Panc1 (cell line): ENCODE measurements at regions not wholly inside any gene's neighbourhood (a gene's known extent, or its start where the extent isn't known, plus 50 kb on each side); places are given as distances from the start of the nearest gene placed in this dataset.

Experiments used
- ATAC-seq: fragments of 200-7000 bp; cut with Tn5 transposase; 2 replicates; pipeline ENCODE4 v1.9.1; 2020; ENCODE audit warnings: mild to moderate bottlenecking, moderate library complexity
- BruUV-seq: library from RNA; stranded (reverse); fragments of 400-500 nt; replicated peaks from 2 replicates; lab custom pipeline; 2021; lab: Mats Ljungman, UMichigan
- CTCF ChIA-PET: fragments of 300-600 bp; sonication (Branson Sonifier 250); formaldehyde crosslinking; loops from one replicate; lab custom pipeline; 2022; ENCODE audit warnings: antibody characterized with exemption; lab: Charles Lee
- POLR2A ChIA-PET: fragments of 300-600 bp; sonication (Branson Sonifier 250); formaldehyde crosslinking; loops from one replicate; lab custom pipeline; 2022; ENCODE audit warnings: antibody characterized with exemption; lab: Charles Lee
- DNase-seq: peaks from one replicate; pipeline ENCODE4 v3.0.0-alpha.2; 2010; ENCODE audit warnings: low read depth, low spot score
- H3K27ac ChIP-seq: 2 replicates; pipeline ENCODE4 v1.5.1; 2011; ENCODE audit warnings: mild to moderate bottlenecking, low read length, inconsistent platforms
- H3K27me3 ChIP-seq: fragments of 200-500 bp; sonication (Bioruptor generic); 2 replicates; pipeline ENCODE4 v1.6.0; 2014; ENCODE audit warnings: low read length, inconsistent platforms; ENCODE audit not compliant: control insufficient read depth, insufficient read depth
- H3K36me3 ChIP-seq: fragments of 200-500 bp; sonication (Bioruptor generic); 2 replicates; pipeline ENCODE4 v1.5.1; 2014; ENCODE audit warnings: inconsistent platforms, mild to moderate bottlenecking, low read length, moderate library complexity; ENCODE audit not compliant: control insufficient read depth, insufficient read depth
- H3K4me1 ChIP-seq: 2 replicates; pipeline ENCODE4 v1.5.1; 2011; ENCODE audit warnings: inconsistent platforms, mild to moderate bottlenecking, low read length, moderate library complexity; ENCODE audit not compliant: control insufficient read depth, insufficient read depth
- H3K4me3 ChIP-seq, 2 experiments: 2 replicates each; pipeline ENCODE4 v1.5.1; 2011 to 2012; ENCODE audit warnings: low read depth in 2 of 2, low read length in 2 of 2, mild to moderate bottlenecking in 2 of 2, inconsistent platforms in 1 of 2, moderate library complexity in 1 of 2
- H3K9me3 ChIP-seq: fragments of 200-500 bp; sonication (Bioruptor generic); 2 replicates; pipeline ENCODE4 v1.5.1; 2014; ENCODE audit warnings: low read depth, mild to moderate bottlenecking, inconsistent platforms, low read length, moderate library complexity; ENCODE audit not compliant: control insufficient read depth, insufficient read depth
- POLR2AphosphoS5 ChIP-seq: IDR thresholded peaks from 2 replicates; pipeline ENCODE4 v1.6.1; 2012; ENCODE audit warnings: mild to moderate bottlenecking, low read depth, low read length, moderate library complexity
- SIN3A ChIP-seq: IDR thresholded peaks from 2 replicates; pipeline ENCODE4 v1.6.1; 2012; ENCODE audit warnings: low read depth, mild to moderate bottlenecking, low read length, moderate library complexity, borderline replicate concordance; ENCODE audit not compliant: insufficient read depth
- TCF7L2 ChIP-seq: IDR thresholded peaks from 2 replicates; pipeline ENCODE4 v1.6.1; 2011; ENCODE audit warnings: mild to moderate bottlenecking, low read depth, low read length, inconsistent platforms
- in situ Hi-C: cut with HindIII; loops from 2 replicates; pipeline ENCODE4 v1.10.0; 2016; ENCODE audit warnings: low sequenced_read_pairs, low pct_unique_long_range_greater_than_20kb
- intact Hi-C: fragments of 100-400 bp; cut with micrococcal nuclease; formaldehyde crosslinking; loops from one replicate; pipeline ENCODE4 v1.10.0; 2022; ENCODE audit not compliant: unreplicated experiment
- TF ChIP-seq, protein P1 (sequence below): fragments of 450-650 bp; IDR thresholded peaks from 2 replicates; pipeline ENCODE4 v1.5.1; 2017; ENCODE audit warnings: mild to moderate bottlenecking
- TF ChIP-seq, protein P2 (sequence below), 2 experiments: IDR thresholded peaks; 2 replicates each; pipeline ENCODE4 v1.6.1; 2011 to 2012; ENCODE audit warnings: low read depth in 2 of 2, control low read depth in 1 of 2, low read length in 1 of 2, mild to moderate bottlenecking in 1 of 2, moderate library complexity in 1 of 2; ENCODE audit not compliant: insufficient read depth in 1 of 2

DNA sequence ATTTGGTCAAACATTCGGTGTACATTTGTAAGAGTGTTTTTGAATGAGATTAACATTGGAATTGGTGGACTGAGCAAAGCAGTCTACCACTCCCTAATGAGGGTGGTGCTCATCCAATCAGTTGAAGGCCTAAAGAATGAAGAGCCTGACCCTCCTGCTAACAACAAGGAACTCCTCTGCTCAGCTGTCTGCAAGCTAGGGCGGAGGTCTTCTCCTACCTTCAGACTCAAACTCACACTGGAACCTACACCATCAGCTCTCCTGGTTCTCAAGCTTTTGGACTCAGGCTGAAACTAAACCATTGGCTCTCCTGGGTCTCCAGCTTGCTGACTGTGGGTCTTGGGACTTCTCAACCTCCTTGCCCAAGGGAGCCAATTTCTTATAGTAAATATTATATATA is 55.5 kb upstream of the NPAS2 start:
- Histone ChIP-seq H3K4me3 (no peak overlapping the region), H3K9me3 (peaks cover 8% of the 10 kb centered on the region; the same call in 1 of the 2 replicates), H3K4me1 (peaks cover 28% of the 10 kb centered on the region), H3K27ac (peak overlapping the region; percentile 21; the same call in 1 of the 2 replicates), H3K27me3 (no peaks in the 10 kb centered on the region), H3K36me3 (no peaks in the 10 kb centered on the region)
- POLR2A ChIA-PET: no interaction called here
- no TSS peak for BruUV-seq
- intact Hi-C loops (no loop called here), in situ Hi-C loops (no loop called here)
- CTCF ChIA-PET: no interaction called here
- no peak for TF ChIP-seq POLR2AphosphoS5
- ATAC-seq (no peak), DNase-seq (no peak)

DNA sequence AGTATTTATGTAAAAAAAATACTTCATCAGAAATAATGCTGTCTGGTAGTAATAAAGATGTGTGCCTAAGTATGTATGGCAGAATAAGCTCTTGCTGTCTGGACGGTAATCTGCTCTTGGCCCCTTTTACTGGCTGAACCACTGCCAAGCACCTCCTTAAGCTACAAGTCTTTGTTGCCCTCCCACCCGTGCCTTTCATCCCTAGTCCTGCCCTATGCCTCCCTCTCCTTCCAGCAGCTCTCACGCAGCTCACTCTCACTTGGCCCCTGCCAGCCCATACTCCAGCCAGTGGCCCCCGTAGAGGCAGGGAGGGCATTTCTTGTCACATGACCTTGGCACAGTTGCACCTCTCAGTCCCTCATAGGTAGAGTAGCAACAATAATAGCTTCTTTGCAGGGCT is 54.5 kb upstream of the NPAS2 start:
- POLR2A ChIA-PET: no interaction called here
- H3K4me1 ChIP-seq: peaks cover 28% of the 10 kb centered on the region
- intact Hi-C loops: no loop called here

DNA sequence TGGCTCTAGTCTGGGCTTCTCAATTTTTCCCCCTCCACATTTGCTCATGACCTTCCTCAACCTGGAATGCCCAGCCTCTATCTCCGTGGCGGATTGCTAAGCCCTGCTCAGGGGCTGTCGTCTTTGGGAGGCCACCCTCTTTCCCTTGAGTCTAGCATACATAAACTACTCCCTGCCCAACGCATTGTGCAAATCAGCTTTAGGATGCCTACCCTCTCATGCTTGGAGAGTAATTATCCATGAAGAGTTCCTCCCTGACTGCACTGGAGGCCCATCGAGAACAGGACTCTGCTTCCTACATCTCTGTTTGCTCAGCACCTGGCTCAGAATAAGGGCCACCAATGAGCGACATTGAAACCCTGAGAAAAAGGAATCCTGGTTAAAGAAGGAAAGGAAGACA is 53.7 kb upstream of the NPAS2 start:
- Histone ChIP-seq H3K4me3 (no peak overlapping the region), H3K9me3 (peaks cover 8% of the 10 kb centered on the region; the same call in 1 of the 2 replicates), H3K4me1 (peaks cover 28% of the 10 kb centered on the region), H3K27me3 (no peaks in the 10 kb centered on the region), H3K36me3 (no peaks in the 10 kb centered on the region), H3K27ac (peak overlapping the region; percentile 80)
- in situ Hi-C loops: no loop called here
- POLR2A ChIA-PET: no interaction called here
- no peak for ATAC-seq
- intact Hi-C loops: no loop called here
- CTCF ChIA-PET: no interaction called here
- no TSS peak for BruUV-seq
- TF ChIP-seq POLR2AphosphoS5: no peak
- no peak for TF ChIP-seq SIN3A
- TF ChIP-seq, protein P1, sequence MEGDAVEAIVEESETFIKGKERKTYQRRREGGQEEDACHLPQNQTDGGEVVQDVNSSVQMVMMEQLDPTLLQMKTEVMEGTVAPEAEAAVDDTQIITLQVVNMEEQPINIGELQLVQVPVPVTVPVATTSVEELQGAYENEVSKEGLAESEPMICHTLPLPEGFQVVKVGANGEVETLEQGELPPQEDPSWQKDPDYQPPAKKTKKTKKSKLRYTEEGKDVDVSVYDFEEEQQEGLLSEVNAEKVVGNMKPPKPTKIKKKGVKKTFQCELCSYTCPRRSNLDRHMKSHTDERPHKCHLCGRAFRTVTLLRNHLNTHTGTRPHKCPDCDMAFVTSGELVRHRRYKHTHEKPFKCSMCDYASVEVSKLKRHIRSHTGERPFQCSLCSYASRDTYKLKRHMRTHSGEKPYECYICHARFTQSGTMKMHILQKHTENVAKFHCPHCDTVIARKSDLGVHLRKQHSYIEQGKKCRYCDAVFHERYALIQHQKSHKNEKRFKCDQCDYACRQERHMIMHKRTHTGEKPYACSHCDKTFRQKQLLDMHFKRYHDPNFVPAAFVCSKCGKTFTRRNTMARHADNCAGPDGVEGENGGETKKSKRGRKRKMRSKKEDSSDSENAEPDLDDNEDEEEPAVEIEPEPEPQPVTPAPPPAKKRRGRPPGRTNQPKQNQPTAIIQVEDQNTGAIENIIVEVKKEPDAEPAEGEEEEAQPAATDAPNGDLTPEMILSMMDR: no peak
- no peak for TF ChIP-seq TCF7L2
- TF ChIP-seq, protein P2, sequence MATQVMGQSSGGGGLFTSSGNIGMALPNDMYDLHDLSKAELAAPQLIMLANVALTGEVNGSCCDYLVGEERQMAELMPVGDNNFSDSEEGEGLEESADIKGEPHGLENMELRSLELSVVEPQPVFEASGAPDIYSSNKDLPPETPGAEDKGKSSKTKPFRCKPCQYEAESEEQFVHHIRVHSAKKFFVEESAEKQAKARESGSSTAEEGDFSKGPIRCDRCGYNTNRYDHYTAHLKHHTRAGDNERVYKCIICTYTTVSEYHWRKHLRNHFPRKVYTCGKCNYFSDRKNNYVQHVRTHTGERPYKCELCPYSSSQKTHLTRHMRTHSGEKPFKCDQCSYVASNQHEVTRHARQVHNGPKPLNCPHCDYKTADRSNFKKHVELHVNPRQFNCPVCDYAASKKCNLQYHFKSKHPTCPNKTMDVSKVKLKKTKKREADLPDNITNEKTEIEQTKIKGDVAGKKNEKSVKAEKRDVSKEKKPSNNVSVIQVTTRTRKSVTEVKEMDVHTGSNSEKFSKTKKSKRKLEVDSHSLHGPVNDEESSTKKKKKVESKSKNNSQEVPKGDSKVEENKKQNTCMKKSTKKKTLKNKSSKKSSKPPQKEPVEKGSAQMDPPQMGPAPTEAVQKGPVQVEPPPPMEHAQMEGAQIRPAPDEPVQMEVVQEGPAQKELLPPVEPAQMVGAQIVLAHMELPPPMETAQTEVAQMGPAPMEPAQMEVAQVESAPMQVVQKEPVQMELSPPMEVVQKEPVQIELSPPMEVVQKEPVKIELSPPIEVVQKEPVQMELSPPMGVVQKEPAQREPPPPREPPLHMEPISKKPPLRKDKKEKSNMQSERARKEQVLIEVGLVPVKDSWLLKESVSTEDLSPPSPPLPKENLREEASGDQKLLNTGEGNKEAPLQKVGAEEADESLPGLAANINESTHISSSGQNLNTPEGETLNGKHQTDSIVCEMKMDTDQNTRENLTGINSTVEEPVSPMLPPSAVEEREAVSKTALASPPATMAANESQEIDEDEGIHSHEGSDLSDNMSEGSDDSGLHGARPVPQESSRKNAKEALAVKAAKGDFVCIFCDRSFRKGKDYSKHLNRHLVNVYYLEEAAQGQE (IDR thresholded peaks at IDR 0.05; ENCODE audit: insufficient read depth in 1 of 2, low read depth in 2 of 2, low read length in 1 of 2): no peak
- no peak for DNase-seq

More for the DNA sequence above, 54.5 kb upstream of the NPAS2 start:
- Histone ChIP-seq H3K27ac (peak overlapping the region; percentile 68), H3K4me3 (no peak overlapping the region), H3K9me3 (peaks cover 8% of the 10 kb centered on the region; the same call in 1 of the 2 replicates), H3K36me3 (no peaks in the 10 kb centered on the region), H3K27me3 (no peaks in the 10 kb centered on the region)
- in situ Hi-C loops: no loop called here
- ATAC-seq: no peak
- no peak for DNase-seq
- CTCF ChIA-PET: no interaction called here
- BruUV-seq: no TSS peak
- TF ChIP-seq, protein P1: no peak
- TF ChIP-seq, protein P2 (IDR thresholded peaks at IDR 0.05; ENCODE audit: insufficient read depth in 1 of 2, low read depth in 2 of 2, low read length in 1 of 2): no peak
